COLO668 (cell line): ENCODE measurements at regions not wholly inside any gene's neighbourhood (a gene's known extent, or its start where the extent isn't known, plus 50 kb on each side); places are given as distances from the start of the nearest gene placed in this dataset.

Source experiments
- DNase-seq: peaks from one replicate; lab custom pipeline; 2025; ENCODE audit not compliant: unreplicated experiment; lab: John Stamatoyannopoulos, UW

DNA sequence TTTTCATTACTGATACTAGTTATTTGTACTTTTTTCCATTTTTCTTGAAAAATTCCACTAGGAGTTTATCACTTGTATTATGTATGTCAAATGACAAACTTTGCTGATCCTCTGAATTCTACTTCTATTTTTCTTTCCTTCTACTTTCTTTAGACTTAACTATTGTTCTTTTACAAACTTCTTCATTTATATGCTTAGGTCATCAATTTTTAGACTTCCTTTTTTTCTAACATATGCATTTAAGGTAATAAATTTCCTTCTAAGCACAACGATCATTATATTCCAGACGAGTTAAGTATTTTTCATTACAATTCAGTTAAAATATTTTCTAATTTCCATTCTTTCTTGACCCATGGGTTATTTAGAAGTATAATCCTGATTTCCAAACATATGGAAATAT is 240.8 kb downstream of the NHLRC3 start:
- no peak for DNase-seq

DNA sequence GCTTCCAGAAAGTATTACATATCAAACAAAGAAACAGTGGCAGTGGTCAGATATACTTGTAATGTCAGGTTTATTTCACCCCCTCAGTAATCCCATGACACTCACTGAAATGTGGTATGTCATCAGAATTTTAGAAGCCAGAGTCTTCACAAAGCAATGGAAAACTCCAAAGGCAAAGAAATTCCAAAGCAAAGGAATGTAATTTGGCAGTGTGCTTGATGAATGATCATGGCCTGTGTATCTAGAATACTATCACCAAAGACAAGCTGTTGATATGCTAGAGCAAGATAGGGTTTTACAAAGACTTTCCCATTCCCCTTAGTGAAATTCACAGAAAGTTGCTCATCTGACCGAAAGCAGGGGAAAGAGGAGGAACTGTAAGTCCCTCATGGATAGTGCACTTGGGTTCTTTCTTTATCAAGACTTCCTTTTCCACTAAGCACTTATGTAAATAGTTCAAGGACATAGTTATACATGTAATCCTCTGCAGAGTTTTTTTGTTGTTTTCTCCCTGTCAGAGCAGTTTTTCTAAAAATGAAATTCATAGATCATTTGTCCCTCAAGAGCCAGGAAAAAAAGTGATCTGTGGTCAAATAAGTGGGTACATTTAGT is 243.4 kb downstream of the NHLRC3 start:
- DNase-seq, result no peak

DNA sequence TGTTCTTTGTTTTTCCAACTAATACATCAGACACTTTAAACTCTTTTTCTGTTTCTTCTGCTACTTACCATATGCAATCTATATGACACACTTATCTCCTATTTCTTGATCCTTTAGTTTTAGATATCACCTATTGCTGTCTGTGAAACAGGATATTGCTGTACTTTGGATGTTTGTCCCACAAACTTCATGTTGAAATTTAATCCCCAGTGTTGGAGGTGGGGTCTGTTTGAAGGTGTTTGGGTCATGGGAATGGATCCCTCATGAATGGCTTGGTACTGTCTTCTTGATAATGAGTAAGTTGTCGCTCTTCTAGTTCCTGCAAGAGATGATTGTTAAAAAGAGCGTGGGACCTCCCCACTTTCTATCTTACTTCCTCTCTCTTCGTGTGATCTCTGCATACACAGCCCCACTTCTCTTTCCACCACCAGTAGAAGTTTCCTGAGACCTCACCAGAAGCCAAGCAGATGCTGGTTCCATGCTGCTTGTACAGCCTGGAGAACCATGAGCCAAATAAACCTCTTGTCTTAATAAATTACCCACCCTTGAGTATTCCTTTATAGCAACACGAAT is 244.2 kb downstream of the NHLRC3 start:
- no peak for DNase-seq

DNA sequence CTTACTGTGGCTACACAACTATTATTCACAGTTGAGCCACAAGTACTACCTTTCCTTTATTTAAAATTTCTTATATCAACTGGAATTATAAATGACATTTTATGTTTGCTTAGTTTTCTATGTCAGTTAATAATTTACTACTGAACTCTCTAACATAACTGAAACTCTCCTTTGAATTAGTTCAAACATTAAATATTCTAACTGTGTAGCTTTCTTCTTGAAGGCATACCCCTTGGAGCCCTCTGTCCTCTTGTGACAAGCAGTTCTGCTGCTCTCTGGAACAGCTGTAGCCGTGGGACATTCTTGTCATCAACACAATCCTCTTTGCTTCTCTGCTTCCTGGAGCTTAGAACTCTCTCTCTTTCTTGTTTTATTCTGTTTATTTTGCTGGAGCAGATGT is 244.8 kb downstream of the NHLRC3 start:
- DNase-seq, result peak; percentile 48

DNA sequence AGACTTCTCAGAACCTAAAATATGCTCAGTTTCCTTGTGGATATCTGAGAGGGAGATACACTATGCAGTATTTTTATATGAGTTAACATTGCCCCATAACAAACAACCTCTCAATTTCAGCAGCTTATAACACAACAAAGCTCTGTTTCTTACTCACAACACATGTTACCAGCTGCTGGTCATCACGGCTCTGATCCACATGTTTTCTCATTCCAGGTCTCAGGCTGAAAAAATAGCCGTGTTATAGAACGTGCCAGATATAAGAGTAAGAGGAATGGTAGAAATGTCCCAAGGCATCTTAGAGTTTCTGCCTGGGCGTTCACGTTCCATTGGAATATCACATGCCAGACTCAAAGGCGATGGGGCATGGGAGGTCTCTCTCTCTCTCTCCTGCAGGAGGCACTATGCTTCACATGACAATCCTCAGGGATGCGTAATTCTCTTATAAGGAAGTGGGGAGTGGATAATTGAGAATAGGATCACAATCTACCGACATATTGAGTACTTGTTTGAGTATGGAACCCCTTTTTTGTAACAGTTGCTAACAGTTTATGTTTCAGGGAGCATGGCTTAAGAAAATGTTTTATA is 246.6 kb downstream of the NHLRC3 start:
- no peak for DNase-seq
